ENCODE measurements at regions not wholly inside any gene's neighbourhood (a gene's known extent, or its start where the extent isn't known, plus 50 kb on each side); places are given as distances from the start of the nearest gene placed in this dataset.
"Not testable (repeated sequence)": the region's sequence is repeated elsewhere in the genome, so short reads cannot be mapped to it uniquely, and the experiment has no call there.

- DNase-seq, result no peak
These were observed 192.8 kb downstream of the TM9SF2 start for GRCh38 chr13:99693852-99694611.

- no peak for DNase-seq
These were observed 192.1 kb downstream of the TM9SF2 start for GRCh38 chr13:99693351-99693750.

- DNase-seq, result no peak
These were observed 191.6 kb downstream of the TM9SF2 start for GRCh38 chr13:99692854-99693253.

GRCh38 chr13:99691552-99691951 lies 190.3 kb downstream of the TM9SF2 start:
- DNase-seq, result no peak

- no peak for DNase-seq
These were observed 189.3 kb downstream of the TM9SF2 start for GRCh38 chr13:99690426-99691174.

GRCh38 chr13:99689955-99690354 lies 188.7 kb downstream of the TM9SF2 start:
- DNase-seq, result no peak

- no peak for DNase-seq
These were observed 187.5 kb downstream of the TM9SF2 start for GRCh38 chr13:99688776-99689175.

GRCh38 chr13:99687723-99688397 lies 186.6 kb downstream of the TM9SF2 start:
- no peak for DNase-seq

GRCh38 chr13:99686944-99687411 lies 185.7 kb downstream of the TM9SF2 start:
- no peak for DNase-seq

- no peak for DNase-seq
These were observed 184.9 kb downstream of the TM9SF2 start for GRCh38 chr13:99686157-99686572.

GRCh38 chr13:99681695-99682094 lies 180.4 kb downstream of the TM9SF2 start:
- DNase-seq, result no peak

GRCh38 chr13:99677116-99677951 lies 176.1 kb downstream of the TM9SF2 start:
- no peak for DNase-seq

- DNase-seq, result no peak
These were observed 170.5 kb downstream of the TM9SF2 start for GRCh38 chr13:99671746-99672145.

GRCh38 chr13:99669096-99669495 lies 167.8 kb downstream of the TM9SF2 start:
- not testable (repeated sequence) for DNase-seq

- DNase-seq, result no peak
These were observed 165.0 kb downstream of the TM9SF2 start for GRCh38 chr13:99666146-99666805.

GRCh38 chr13:99665711-99666110 lies 164.4 kb downstream of the TM9SF2 start:
- no peak for DNase-seq

- no peak for DNase-seq
These were observed 162.6 kb downstream of the TM9SF2 start for GRCh38 chr13:99663908-99664307.

GRCh38 chr13:99663185-99663825 lies 162.0 kb downstream of the TM9SF2 start:
- DNase-seq, result no peak

GRCh38 chr13:99662678-99663077 lies 161.4 kb downstream of the TM9SF2 start:
- DNase-seq, result no peak

GRCh38 chr13:99661791-99662190 lies 160.5 kb downstream of the TM9SF2 start:
- no peak for DNase-seq

- DNase-seq, result no peak
These were observed 158.7 kb downstream of the TM9SF2 start for GRCh38 chr13:99659866-99660554.

All from cerebellar nuclear complex (tissue), 1 donor.